H9 (cell line): ENCODE measurements at regions not wholly inside any gene's neighbourhood (a gene's known extent, or its start where the extent isn't known, plus 50 kb on each side); places are given as distances from the start of the nearest gene placed in this dataset.

Experiments used
- DNase-seq: peaks from one replicate; pipeline ENCODE4 v3.0.0-alpha.2; 2017
- H2AFZ ChIP-seq: one replicate; pipeline ENCODE4 v1.6.1; 2013; ENCODE audit warnings: mild to moderate bottlenecking, low read length, control low read depth, moderate library complexity
- H2AK5ac ChIP-seq: 2 replicates; pipeline ENCODE4 v1.6.1; 2013; ENCODE audit warnings: low read length, control low read depth, mixed read lengths; ENCODE audit not compliant: insufficient read length
- H2BK120ac ChIP-seq: one replicate; pipeline ENCODE4 v1.6.1; 2013; ENCODE audit warnings: low read depth, mild to moderate bottlenecking, low read length, control low read depth, inconsistent platforms; ENCODE audit not compliant: poor library complexity, severe bottlenecking
- H2BK12ac ChIP-seq: 2 replicates; pipeline ENCODE4 v1.6.1; 2013; ENCODE audit warnings: low read length, control low read depth, mixed read lengths, low read depth; ENCODE audit not compliant: insufficient read length
- H2BK15ac ChIP-seq: 2 replicates; pipeline ENCODE4 v1.6.1; 2013; ENCODE audit warnings: low read depth, low read length, control low read depth
- H2BK20ac ChIP-seq: one replicate; pipeline ENCODE4 v1.6.1; 2013; ENCODE audit warnings: low read depth, mild to moderate bottlenecking, low read length, control low read depth, inconsistent platforms; ENCODE audit not compliant: poor library complexity, severe bottlenecking
- H2BK5ac ChIP-seq: 2 replicates; pipeline ENCODE4 v1.6.1; 2013; ENCODE audit warnings: low read length, control low read depth, mixed read lengths; ENCODE audit not compliant: insufficient read length
- H3K14ac ChIP-seq: 2 replicates; pipeline ENCODE4 v1.6.1; 2013; ENCODE audit warnings: low read length, control low read depth; ENCODE audit not compliant: insufficient read depth
- H3K18ac ChIP-seq: 2 replicates; pipeline ENCODE4 v1.6.1; 2013; ENCODE audit warnings: low read depth, mild to moderate bottlenecking, mixed read lengths, low read length, control low read depth; ENCODE audit not compliant: insufficient read length
- H3K23ac ChIP-seq: 2 replicates; pipeline ENCODE4 v1.6.1; 2013; ENCODE audit warnings: low read length, control low read depth, mixed read lengths, low read depth; ENCODE audit not compliant: insufficient read length
- H3K23me2 ChIP-seq: 2 replicates; pipeline ENCODE4 v1.6.1; 2013; ENCODE audit warnings: low read depth, mild to moderate bottlenecking, mixed read lengths, low read length, control low read depth; ENCODE audit not compliant: insufficient read length, poor library complexity, severe bottlenecking
- H3K27ac ChIP-seq: 2 replicates; pipeline ENCODE4 v1.5.1; 2013; ENCODE audit warnings: low read length, control low read depth, mixed read lengths, low read depth; ENCODE audit not compliant: insufficient read length
- H3K27me3 ChIP-seq: 2 replicates; pipeline ENCODE4 v1.6.1; 2013; ENCODE audit warnings: low read length, control low read depth, inconsistent platforms; ENCODE audit not compliant: insufficient read depth
- H3K4ac ChIP-seq: 2 replicates; pipeline ENCODE4 v1.6.1; 2013; ENCODE audit warnings: low read depth, mild to moderate bottlenecking, control low read depth, inconsistent platforms, low read length, moderate library complexity
- H3K4me1 ChIP-seq: 2 replicates; pipeline ENCODE4 v1.6.1; 2013; ENCODE audit warnings: low read length, control low read depth, inconsistent platforms; ENCODE audit not compliant: insufficient read depth
- H3K4me2 ChIP-seq: 2 replicates; pipeline ENCODE4 v1.6.1; 2013; ENCODE audit warnings: low read length, control low read depth, mixed read lengths; ENCODE audit not compliant: insufficient read length, insufficient read depth
- H3K56ac ChIP-seq: 2 replicates; pipeline ENCODE4 v1.6.1; 2013; ENCODE audit warnings: low read depth, mild to moderate bottlenecking, mixed read lengths, low read length, control low read depth; ENCODE audit not compliant: insufficient read length
- H3K79me1 ChIP-seq: 2 replicates; pipeline ENCODE4 v1.6.1; 2013; ENCODE audit warnings: low read depth, mild to moderate bottlenecking, moderate library complexity, low read length, control low read depth, inconsistent platforms; ENCODE audit not compliant: insufficient read depth, poor library complexity, severe bottlenecking
- H3K79me2 ChIP-seq: 2 replicates; pipeline ENCODE4 v1.6.1; 2013; ENCODE audit warnings: low read length, control low read depth, inconsistent platforms; ENCODE audit not compliant: insufficient read depth
- H3K9ac ChIP-seq: 2 replicates; pipeline ENCODE4 v1.6.1; 2013; ENCODE audit warnings: low read length, control low read depth, mixed read lengths; ENCODE audit not compliant: insufficient read length; ENCODE audit errors: extremely low read depth
- H3K9me3 ChIP-seq: one replicate; pipeline ENCODE4 v1.6.1; 2013; ENCODE audit warnings: low read depth, low read length, inconsistent platforms; ENCODE audit not compliant: control insufficient read depth
- H3T11ph ChIP-seq: one replicate; pipeline ENCODE4 v1.6.1; 2013; ENCODE audit warnings: mild to moderate bottlenecking, low read length, control low read depth, inconsistent platforms
- H4K20me1 ChIP-seq: one replicate; pipeline ENCODE4 v1.6.1; 2013; ENCODE audit not compliant: control insufficient read depth, insufficient read length, insufficient read depth
- H4K5ac ChIP-seq: 2 replicates; pipeline ENCODE4 v1.6.1; 2013; ENCODE audit warnings: low read depth, mild to moderate bottlenecking, mixed read lengths, low read length, control low read depth; ENCODE audit not compliant: insufficient read length
- H4K8ac ChIP-seq: replicated peaks from 2 replicates; pipeline ENCODE4 v1.6.1; 2013; ENCODE audit warnings: low read length, control low read depth, mixed read lengths, low read depth; ENCODE audit not compliant: insufficient read length
- H4K91ac ChIP-seq: 2 replicates; pipeline ENCODE4 v1.6.1; 2013; ENCODE audit warnings: low read depth, mild to moderate bottlenecking, moderate library complexity, mixed read lengths, low read length, control low read depth; ENCODE audit not compliant: insufficient read length
- H3K27ac Mint-ChIP-seq, 3 experiments: 2 replicates in 2 of 3; 3 replicates in 1 of 3; pipeline ENCODE4 v1.8.0; 2020 to 2021; ENCODE audit warnings: mixed read lengths in 3 of 3, mild to moderate bottlenecking in 1 of 3, moderate library complexity in 1 of 3
- H3K27me3 Mint-ChIP-seq: 2 replicates; pipeline ENCODE4 v1.8.0; 2021; ENCODE audit warnings: low read depth, mild to moderate bottlenecking, moderate library complexity, mixed read lengths
- H3K36me3 Mint-ChIP-seq, 3 experiments: 2 replicates in 2 of 3; 3 replicates in 1 of 3; pipeline ENCODE4 v1.8.0; 2020 to 2021; ENCODE audit warnings: low read depth in 3 of 3, mixed read lengths in 3 of 3; ENCODE audit not compliant: insufficient read depth in 1 of 3
- H3K4me1 Mint-ChIP-seq, 2 experiments: 2 replicates each; pipeline ENCODE4 v1.8.0; 2020; ENCODE audit warnings: mixed read lengths in 2 of 2
- H3K4me3 Mint-ChIP-seq, 2 experiments: 2 replicates in 1 of 2; 3 replicates in 1 of 2; pipeline ENCODE4 v1.8.0; 2020 to 2021; ENCODE audit warnings: mild to moderate bottlenecking in 2 of 2, mixed read lengths in 2 of 2, moderate library complexity in 1 of 2
- H3K9me3 Mint-ChIP-seq, 2 experiments: 2 replicates in 1 of 2; 3 replicates in 1 of 2; pipeline ENCODE4 v1.8.0; 2020; ENCODE audit warnings: mild to moderate bottlenecking in 2 of 2, mixed read lengths in 2 of 2, moderate library complexity in 1 of 2
- CTCF ChIP-seq: fragments of 200-600 bp; sonication (generic); conservative IDR thresholded peaks from 3 replicates; pipeline ENCODE4 v1.8.0; 2021; ENCODE audit warnings: antibody characterized with exemption, mild to moderate bottlenecking
- WGBS: extraction: QIAGEN DNeasy Blood & Tissue Kit; methylation state at CpG from one replicate; pipeline ENCODE4 v1.1.7; 2013; ENCODE audit warnings: missing lambda C conversion rate, low lambda C conversion rate, mixed read lengths; ENCODE audit not compliant: insufficient read length; ENCODE audit errors: extremely low coverage; 5-methylcytosine and 5-hydroxymethylcytosine counted together

GRCh38 chr13:104632736-104633135 is 1566.5 kb upstream of the SLC10A2 start:
- Histone ChIP-seq H3K79me2 (no peaks in the 10 kb centered on the region), H3K4me1 (no peaks in the 10 kb centered on the region), H3K79me1 (no peaks in the 10 kb centered on the region), H3K23me2 (no peaks in the 10 kb centered on the region), H2BK5ac (no peak overlapping the region), H2BK120ac (no peak overlapping the region), H2AFZ (no peak overlapping the region), H2BK20ac (no peak overlapping the region), H3K4ac (no peak overlapping the region), H3K4me2 (no peak overlapping the region), H3K18ac (no peak overlapping the region), H2AK5ac (no peak overlapping the region), H4K8ac (no peak overlapping the region), H3K9me3 (no peaks in the 10 kb centered on the region), H2BK15ac (no peak overlapping the region), H2BK12ac (no peak overlapping the region), H3K14ac (no peak overlapping the region), H3T11ph (no peak overlapping the region), H3K56ac (no peak overlapping the region), H3K9ac (no peak overlapping the region), H4K5ac (no peak overlapping the region), H3K23ac (no peak overlapping the region), H3K27ac (no peak overlapping the region), H4K91ac (no peak overlapping the region), H3K27me3 (no peaks in the 10 kb centered on the region), H4K20me1 (no peaks in the 10 kb centered on the region)
- no peak for DNase-seq
- Mint-ChIP-seq H3K4me3 (no peak overlapping the region), H3K27ac (no peak overlapping the region), H3K36me3 (no peaks in the 10 kb centered on the region), H3K4me1 (peaks cover 11 to 12% of the 10 kb centered on the region in 2 experiments), H3K9me3 (no peaks in the 10 kb centered on the region), H3K27me3 (no peaks in the 10 kb centered on the region)
- no CpG with 5 or more reads among the region's 1 CpG for WGBS
- TF ChIP-seq CTCF = no peak
